Heart right ventricle (tissue), 16 donors: ENCODE measurements at regions not wholly inside any gene's neighbourhood (a gene's known extent, or its start where the extent isn't known, plus 50 kb on each side); places are given as distances from the start of the nearest gene placed in this dataset.
"Not testable (repeated sequence)": the region's sequence is repeated elsewhere in the genome, so short reads cannot be mapped to it uniquely, and the experiment has no call there.

Experiments used
- ATAC-seq, 8 donors: fragments of 200-7000 bp; cut with Tn5 transposase; one replicate each; pipeline ENCODE4 v1.9.1; 2020; ENCODE audit warnings: mild to moderate bottlenecking in 8 of 8, moderate library complexity in 8 of 8, moderate number of reproducible peaks in 1 of 8
- DNase-seq, 2 donors: peaks; one replicate each; pipeline ENCODE4 v3.0.0-alpha.2; 2020
- H3K27ac ChIP-seq, 10 donors: fragments of 200-600 bp; sonication (generic) in 2 of 10; one replicate each; pipeline versions ENCODE4 v1.5.0 to v1.8.0; 2020 to 2022; ENCODE audit warnings: mild to moderate bottlenecking in 3 of 10
- H3K27me3 ChIP-seq, 7 donors: fragments of 200-600 bp; one replicate each; pipeline ENCODE4 v1.8.0; 2021 to 2022; ENCODE audit warnings: mild to moderate bottlenecking in 2 of 7
- H3K36me3 ChIP-seq, 9 donors: fragments of 200-600 bp; sonication (generic) in 1 of 9; one replicate each; pipeline versions ENCODE4 v1.5.0 to v1.8.0; 2020 to 2022; ENCODE audit warnings: mild to moderate bottlenecking in 2 of 9
- H3K4me1 ChIP-seq, 9 donors: fragments of 200-600 bp; sonication (generic) in 1 of 9; one replicate each; pipeline versions ENCODE4 v1.5.0 to v1.8.0; 2020 to 2022; ENCODE audit warnings: mild to moderate bottlenecking in 4 of 9
- H3K4me3 ChIP-seq, 10 donors: fragments of 200-600 bp; sonication (generic) in 2 of 10; one replicate each; pipeline versions ENCODE4 v1.5.0 to v1.8.0; 2020 to 2022; ENCODE audit warnings: mild to moderate bottlenecking in 7 of 10, moderate library complexity in 2 of 10
- H3K9me3 ChIP-seq, 11 donors: fragments of 200-600 bp in 10 of 11; sonication (generic) in 2 of 11; one replicate each; pipeline versions ENCODE4 v1.5.0 to v1.8.0; 2013 to 2022; ENCODE audit warnings: mild to moderate bottlenecking in 2 of 11, control low read depth in 1 of 11, moderate library complexity in 1 of 11
- CTCF ChIP-seq, 9 donors: fragments of 200-600 bp; sonication (generic) in 2 of 9; IDR thresholded peaks; one replicate each; pipeline versions ENCODE4 v1.5.0 to v1.8.0; 2021 to 2022; ENCODE audit warnings: antibody characterized with exemption in 9 of 9, mild to moderate bottlenecking in 5 of 9, moderate library complexity in 1 of 9
- WGBS, 2 donors: extraction: QIAGEN DNeasy Blood & Tissue Kit; methylation state at CpG; one replicate each; pipeline ENCODE4 v1.1.7; 2013; ENCODE audit warnings: inconsistent platforms in 1 of 2; 5-methylcytosine and 5-hydroxymethylcytosine counted together
- intact Hi-C, 10 donors: fragments of 100-400 bp; cut with DNase I; formaldehyde crosslinking; loops; one replicate each; pipeline versions ENCODE4 v1.11.1 to v1.14.2; 2022
- donor health status: Arrhythmogenic right ventricular cardiomyopathy.
- donor health status: ischemic (EF 13 %, LVEDD 7.1; RV severe dilation, severe dysfunction).
- donor health status: healthy with polysubstance abuse.
- donor health status: DM: no; HTN: yes; CAD: no.
- donor health status: DM: no; HTN: no; CAD: no.
- donor health status: ischemic (EF 25% LVEDD 6.9; RV normal size, moderate dysfunction).
- donor health status: ischemic (EF 25% LVEDD 5.7; RV mildly dilated, moderate dysfunction).
- donor health status: healthy.
- donor health status: DM: yes; HTN: yes; CAD: no.
- donor health status: Ischemic cardiomyopathy.
- donor health status: ischemic (EF 35%, LVEDD 5.7; RV mildly dilated, moderate dysfunction).
- donor health status: nonischemic (EF 11% LVEDD 7.7; RV severe dilation, severe dysfunction).
- donor health status: DM: yes; HTN: yes; CAD: no.
- donor health status: PGD.
- donor health status: ischemic (EF 29% LVEDD 5.4; RV normal size, mild dysfunction).
- donor health status: nonischemic (EF 23%, LVEDD 6.1; RV moderate dilation, normal function).

- intact Hi-C loops: loop anchor here in 1 of 10 donors (5.0 to 10.0 kb wide), 4 partner anchors 128 to 473 kb away; partner anchors contain the start of gene PTGER4
These were observed 475.6 kb upstream of the PTGER4 start for GRCh38 chr5:40204144-40204543.

GRCh38 chr5:40202814-40203440 is 476.8 kb upstream of the PTGER4 start:
- intact Hi-C loops: loop anchor here in 1 of 10 donors (5.0 to 10.0 kb wide), 4 partner anchors 129 to 474 kb away; partner anchors contain the start of gene PTGER4
- no peaks in the 10 kb centered on the region for H3K36me3 ChIP-seq
- peaks cover 0 to 27% (median 15%) of the 10 kb centered on the region in 9 donors for H3K4me1 ChIP-seq
- ATAC-seq (peak; percentile 58 to 85 (median 70)), DNase-seq (no peak)
- no peak for TF ChIP-seq CTCF (IDR thresholded peaks at IDR 0.05)
- H3K27me3 ChIP-seq: no peaks in the 10 kb centered on the region
- H3K9me3 ChIP-seq: peaks cover 0 to 6% (median 0%) of the 10 kb centered on the region in 11 donors
- H3K4me3 ChIP-seq: no peak overlapping the region
- H3K27ac ChIP-seq: peak overlapping the region in 8 of 10 donors; percentile 33 to 75 (median 63)

More at GRCh38 chr5:40204144-40204543, 475.6 kb upstream of the PTGER4 start:
- H3K27me3 ChIP-seq: no peaks in the 10 kb centered on the region
- TF ChIP-seq CTCF (IDR thresholded peaks at IDR 0.05): no peak
- peaks cover 0 to 27% (median 12%) of the 10 kb centered on the region in 9 donors for H3K4me1 ChIP-seq
- H3K9me3 ChIP-seq: peaks cover 0 to 6% (median 0%) of the 10 kb centered on the region in 11 donors
- ATAC-seq (peak; percentile 38 to 84 (median 62)), DNase-seq (no peak)
- H3K36me3 ChIP-seq: no peaks in the 10 kb centered on the region
- H3K4me3 ChIP-seq: no peak overlapping the region
- H3K27ac ChIP-seq: peak overlapping the region in 9 of 10 donors; percentile 3 to 75 (median 40)

- no peak for DNase-seq
- no peak for ATAC-seq
- WGBS, 2 donors: 69 to 75% methylated on average over 2 of the region's 2 CpGs
- peaks cover 0 to 6% (median 0%) of the 10 kb centered on the region in 11 donors for H3K9me3 ChIP-seq
- H3K27me3 ChIP-seq: no peaks in the 10 kb centered on the region
- no peak overlapping the region for H3K27ac ChIP-seq
- TF ChIP-seq CTCF (IDR thresholded peaks at IDR 0.05): no peak
- H3K36me3 ChIP-seq: no peaks in the 10 kb centered on the region
- intact Hi-C loops: no loop called here
- no peak overlapping the region for H3K4me3 ChIP-seq
- H3K4me1 ChIP-seq: peaks cover 0 to 16% (median 7%) of the 10 kb centered on the region in 9 donors
These were observed 481.0 kb upstream of the PTGER4 start for GRCh38 chr5:40198736-40199135.

- 91 to 94% methylated on average over 7 of the region's 7 CpGs for WGBS, 2 donors
- intact Hi-C loops, H3K27me3 ChIP-seq, H3K9me3 ChIP-seq, H3K4me3 ChIP-seq, H3K27ac ChIP-seq, DNase-seq, H3K4me1 ChIP-seq, ATAC-seq, H3K36me3 ChIP-seq: not testable (repeated sequence)
These were observed 484.1 kb upstream of the PTGER4 start for GRCh38 chr5:40195574-40195973.

GRCh38 chr5:40191150-40191549 is 488.6 kb upstream of the PTGER4 start:
- Histone ChIP-seq H3K9me3 (no peaks in the 10 kb centered on the region), H3K27ac (no peak overlapping the region), H3K4me1 (no peaks in the 10 kb centered on the region), H3K36me3 (no peaks in the 10 kb centered on the region), H3K4me3 (no peak overlapping the region), H3K27me3 (no peaks in the 10 kb centered on the region)
- intact Hi-C loops: no loop called here
- no peak for TF ChIP-seq CTCF (IDR thresholded peaks at IDR 0.05)
- ATAC-seq (no peak), DNase-seq (no peak)
- 75 to 76% methylated on average over 4 of the region's 4 CpGs for WGBS, 2 donors
